A673 (cell line): ENCODE measurements at regions not wholly inside any gene's neighbourhood (a gene's known extent, or its start where the extent isn't known, plus 50 kb on each side); places are given as distances from the start of the nearest gene placed in this dataset.

ENCODE experiments used
- BruUV-seq: library from RNA; stranded (reverse); fragments of 400-500 nt; replicated peaks from 2 replicates; lab custom pipeline; 2021; lab: Mats Ljungman, UMichigan
- CTCF ChIA-PET: fragments of 300-600 bp; sonication (Branson Sonifier 250); formaldehyde crosslinking; loops from one replicate; lab custom pipeline; 2022; ENCODE audit warnings: antibody characterized with exemption; lab: Charles Lee
- POLR2A ChIA-PET: fragments of 300-600 bp; sonication (Branson Sonifier 250); formaldehyde crosslinking; loops from one replicate; lab custom pipeline; 2022; ENCODE audit warnings: antibody characterized with exemption; ENCODE audit not compliant: low non-redundant PET; lab: Charles Lee
- DNase-seq: peaks from one replicate; pipeline ENCODE4 v3.0.0-alpha.2; 2015; ENCODE audit warnings: low spot score
- H3K27ac ChIP-seq: fragments of 200-600 bp; sonication (generic); 2 replicates; pipeline ENCODE4 v1.5.1; 2016; ENCODE audit warnings: mixed run types, low read depth, mild to moderate bottlenecking, mixed read lengths, antibody characterized with exemption, low read length; ENCODE audit not compliant: poor library complexity, severe bottlenecking
- H3K27me3 ChIP-seq: fragments of 200-600 bp; sonication (generic); replicated peaks from 2 replicates; pipeline ENCODE4 v1.6.1; 2017; ENCODE audit warnings: mixed run types, low read depth, mild to moderate bottlenecking, mixed read lengths, antibody characterized with exemption, low read length; ENCODE audit not compliant: insufficient read depth, poor library complexity
- H3K36me3 ChIP-seq: fragments of 200-600 bp; sonication (generic); 2 replicates; pipeline ENCODE4 v1.6.1; 2016; ENCODE audit warnings: mixed run types, mild to moderate bottlenecking, mixed read lengths, antibody characterized with exemption, low read length; ENCODE audit not compliant: insufficient read depth, poor library complexity, severe bottlenecking
- H3K4me1 ChIP-seq: fragments of 200-600 bp; sonication (generic); 2 replicates; pipeline ENCODE4 v1.6.1; 2017; ENCODE audit warnings: mixed run types, mild to moderate bottlenecking, mixed read lengths, antibody characterized with exemption, low read length; ENCODE audit not compliant: insufficient read depth, poor library complexity, severe bottlenecking
- H3K4me3 ChIP-seq: fragments of 200-600 bp; sonication (generic); 2 replicates; pipeline ENCODE4 v1.5.1; 2016; ENCODE audit warnings: low read depth, mixed run types, mild to moderate bottlenecking, mixed read lengths, low read length; ENCODE audit not compliant: poor library complexity, severe bottlenecking
- H3K9me3 ChIP-seq: fragments of 200-600 bp; sonication (generic); 2 replicates; pipeline ENCODE4 v1.6.1; 2016; ENCODE audit warnings: mixed run types, low read depth, mild to moderate bottlenecking, mixed read lengths, antibody characterized with exemption, low read length; ENCODE audit not compliant: poor library complexity, severe bottlenecking
- EZH2 ChIP-seq: fragments of 200-600 bp; sonication (generic); IDR thresholded peaks from 2 replicates; pipeline ENCODE4 v1.6.1; 2017; ENCODE audit warnings: borderline replicate concordance, low read depth, mild to moderate bottlenecking, mixed read lengths, antibody characterized with exemption, low read length; ENCODE audit not compliant: poor library complexity, severe bottlenecking
- intact Hi-C: fragments of 100-400 bp; cut with micrococcal nuclease; formaldehyde crosslinking; loops from one replicate; pipeline ENCODE4 v1.10.0; 2022; ENCODE audit not compliant: unreplicated experiment
- TF ChIP-seq, protein P1 (sequence below): fragments of 300-800, 200-600 bp; sonication (generic); conservative IDR thresholded peaks from 2 replicates; pipeline ENCODE4 v1.5.1; 2017; ENCODE audit warnings: low read depth, mild to moderate bottlenecking, antibody characterized with exemption, low read length, moderate library complexity, mixed read lengths

DNA sequence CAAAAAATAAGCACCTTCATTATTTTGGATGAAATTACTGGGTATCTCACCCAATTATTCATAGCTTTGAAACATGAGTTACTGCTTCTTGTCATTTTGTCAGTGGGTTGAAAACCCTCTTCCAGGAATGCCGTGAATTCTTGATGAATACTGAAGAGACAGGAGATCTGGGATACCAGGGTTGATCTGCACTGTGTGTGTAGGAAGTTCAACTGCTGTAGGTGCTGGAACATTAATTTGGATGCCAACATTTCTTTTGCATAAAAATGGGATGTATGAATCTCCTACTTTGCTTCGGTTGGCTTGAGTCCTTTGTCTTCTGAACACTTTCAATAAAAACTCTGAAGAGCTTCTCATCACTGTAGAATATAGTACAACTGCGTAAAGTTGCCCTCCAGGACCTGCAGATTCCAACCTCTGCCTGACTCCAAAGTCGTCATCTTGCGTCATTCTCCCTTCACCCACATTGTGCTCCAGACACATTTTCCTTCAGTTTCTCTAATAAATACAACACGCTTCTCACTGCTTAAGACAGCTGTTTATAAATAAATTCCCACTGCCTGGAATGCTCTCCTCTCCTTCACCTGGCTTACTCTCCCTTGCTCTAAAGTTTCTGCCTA is 312.7 kb upstream of the TGFBR2 start:
- no peak for DNase-seq
- Histone ChIP-seq H3K27ac (no peak overlapping the region), H3K9me3 (no peaks in the 10 kb centered on the region), H3K4me1 (peaks cover 23% of the 10 kb centered on the region), H3K27me3 (no peaks in the 10 kb centered on the region), H3K36me3 (no peaks in the 10 kb centered on the region), H3K4me3 (no peak overlapping the region)
- ChIA-PET POLR2A (no interaction called here), CTCF (no interaction called here)
- TF ChIP-seq, protein P1, sequence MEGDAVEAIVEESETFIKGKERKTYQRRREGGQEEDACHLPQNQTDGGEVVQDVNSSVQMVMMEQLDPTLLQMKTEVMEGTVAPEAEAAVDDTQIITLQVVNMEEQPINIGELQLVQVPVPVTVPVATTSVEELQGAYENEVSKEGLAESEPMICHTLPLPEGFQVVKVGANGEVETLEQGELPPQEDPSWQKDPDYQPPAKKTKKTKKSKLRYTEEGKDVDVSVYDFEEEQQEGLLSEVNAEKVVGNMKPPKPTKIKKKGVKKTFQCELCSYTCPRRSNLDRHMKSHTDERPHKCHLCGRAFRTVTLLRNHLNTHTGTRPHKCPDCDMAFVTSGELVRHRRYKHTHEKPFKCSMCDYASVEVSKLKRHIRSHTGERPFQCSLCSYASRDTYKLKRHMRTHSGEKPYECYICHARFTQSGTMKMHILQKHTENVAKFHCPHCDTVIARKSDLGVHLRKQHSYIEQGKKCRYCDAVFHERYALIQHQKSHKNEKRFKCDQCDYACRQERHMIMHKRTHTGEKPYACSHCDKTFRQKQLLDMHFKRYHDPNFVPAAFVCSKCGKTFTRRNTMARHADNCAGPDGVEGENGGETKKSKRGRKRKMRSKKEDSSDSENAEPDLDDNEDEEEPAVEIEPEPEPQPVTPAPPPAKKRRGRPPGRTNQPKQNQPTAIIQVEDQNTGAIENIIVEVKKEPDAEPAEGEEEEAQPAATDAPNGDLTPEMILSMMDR = no peak
- TF ChIP-seq EZH2 = no peak
- intact Hi-C loops = no loop called here
- no TSS peak for BruUV-seq

DNA sequence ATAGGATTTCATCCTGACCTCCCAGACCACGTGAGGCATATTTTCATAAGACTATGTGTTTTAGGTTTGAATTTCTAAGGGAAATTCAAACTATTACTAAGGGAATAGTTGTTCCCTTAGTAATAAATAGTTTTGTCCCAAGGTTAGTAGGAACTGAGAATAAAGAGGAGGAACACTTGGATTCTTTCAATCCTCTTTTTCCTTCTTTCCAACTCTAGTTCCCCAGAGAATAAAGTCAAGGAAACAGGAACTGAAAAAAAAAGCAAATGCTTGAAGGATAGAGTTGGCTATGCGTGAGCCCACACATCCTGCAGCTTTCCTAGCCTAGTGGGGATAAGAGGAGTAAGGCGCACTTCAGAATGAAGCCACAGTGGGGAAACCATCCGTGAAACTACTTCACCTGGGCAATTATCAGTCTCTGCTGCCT is 312.1 kb upstream of the TGFBR2 start:
- no peak overlapping the region for H3K4me3 ChIP-seq
- H3K36me3 ChIP-seq = no peaks in the 10 kb centered on the region
- ChIA-PET CTCF (no interaction called here), POLR2A (no interaction called here)
- no peak overlapping the region for H3K27ac ChIP-seq
- H3K27me3 ChIP-seq = no peaks in the 10 kb centered on the region
- intact Hi-C loops = no loop called here
- BruUV-seq = no TSS peak
- DNase-seq = no peak
- H3K4me1 ChIP-seq = peaks cover 18% of the 10 kb centered on the region
- H3K9me3 ChIP-seq = no peaks in the 10 kb centered on the region
- TF ChIP-seq, protein P1 = no peak

DNA sequence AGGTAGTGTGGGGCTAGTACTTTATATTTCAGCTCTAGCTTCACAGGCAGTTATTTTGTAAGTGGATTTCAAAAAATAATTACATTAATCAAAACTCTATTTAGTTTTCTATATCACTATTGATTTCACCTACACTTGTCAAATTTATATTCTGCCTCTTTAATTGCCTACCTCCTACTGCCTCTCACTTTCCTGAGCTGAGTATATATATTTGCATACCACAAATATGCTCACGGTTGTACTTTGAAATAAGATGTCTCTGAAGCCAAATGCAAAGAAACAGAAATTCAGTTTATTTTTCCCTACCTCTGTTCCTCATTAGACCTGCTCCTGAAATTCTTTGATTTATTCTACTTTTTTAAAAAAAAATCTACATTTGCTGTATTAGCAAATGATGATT is 309.3 kb upstream of the TGFBR2 start:
- intact Hi-C loops = no loop called here
- no peaks in the 10 kb centered on the region for H3K36me3 ChIP-seq
- no peaks in the 10 kb centered on the region for H3K9me3 ChIP-seq
- no peaks in the 10 kb centered on the region for H3K27me3 ChIP-seq
- DNase-seq = no peak
- CTCF ChIA-PET = no interaction called here
- no TSS peak for BruUV-seq
- no peak overlapping the region for H3K4me3 ChIP-seq
- TF ChIP-seq, protein P1 = no peak
- no peak for TF ChIP-seq EZH2
- H3K4me1 ChIP-seq = peaks cover 13% of the 10 kb centered on the region
- no peak overlapping the region for H3K27ac ChIP-seq
- POLR2A ChIA-PET = no interaction called here
